DND-41 (cell line): ENCODE measurements at regions not wholly inside any gene's neighbourhood (a gene's known extent, or its start where the extent isn't known, plus 50 kb on each side); places are given as distances from the start of the nearest gene placed in this dataset.

Experiments used
- CTCF ChIP-seq: IDR thresholded peaks from 2 replicates; pipeline ENCODE4 v1.5.1; 2012; ENCODE audit warnings: borderline replicate concordance, low read length, moderate library complexity, mild to moderate bottlenecking; ENCODE audit not compliant: poor library complexity, severe bottlenecking; ENCODE audit errors: extremely low read depth
- EZH2 ChIP-seq: IDR thresholded peaks from 3 replicates; pipeline ENCODE4 v1.6.1; 2012; ENCODE audit warnings: borderline replicate concordance, low read depth, mild to moderate bottlenecking, moderate library complexity, low read length, inconsistent platforms; ENCODE audit not compliant: severe bottlenecking

GRCh38 chr14:30385925-30386324, 173.0 kb upstream of the G2E3 start:
- TF ChIP-seq CTCF (no peak), EZH2 (no peak)
